ENCODE measurements at regions not wholly inside any gene's neighbourhood (a gene's known extent, or its start where the extent isn't known, plus 50 kb on each side); places are given as distances from the start of the nearest gene placed in this dataset.

DNA sequence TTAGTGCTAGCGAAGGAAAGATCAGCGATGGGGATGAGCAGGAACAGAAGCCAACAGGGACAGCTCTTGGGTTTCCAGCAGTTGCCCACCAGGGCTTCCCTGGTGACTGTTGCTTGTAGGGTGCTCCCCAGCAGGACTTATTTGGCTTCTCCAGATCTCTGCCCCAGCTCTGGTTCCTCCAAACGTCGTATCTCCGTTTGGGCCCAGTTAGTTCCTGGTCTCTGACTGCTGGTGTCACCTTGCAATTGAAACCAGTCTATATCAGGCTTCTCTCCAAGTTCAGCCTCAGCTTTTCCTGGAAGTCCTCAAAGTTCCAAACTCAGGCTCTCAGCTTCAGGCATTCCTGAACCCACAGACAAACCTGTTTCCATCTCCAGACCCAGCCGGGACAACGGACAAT lies 70.8 kb upstream of the NXT1 start:
- no peak for DNase-seq (ENCODE audit: low spot score)

DNA sequence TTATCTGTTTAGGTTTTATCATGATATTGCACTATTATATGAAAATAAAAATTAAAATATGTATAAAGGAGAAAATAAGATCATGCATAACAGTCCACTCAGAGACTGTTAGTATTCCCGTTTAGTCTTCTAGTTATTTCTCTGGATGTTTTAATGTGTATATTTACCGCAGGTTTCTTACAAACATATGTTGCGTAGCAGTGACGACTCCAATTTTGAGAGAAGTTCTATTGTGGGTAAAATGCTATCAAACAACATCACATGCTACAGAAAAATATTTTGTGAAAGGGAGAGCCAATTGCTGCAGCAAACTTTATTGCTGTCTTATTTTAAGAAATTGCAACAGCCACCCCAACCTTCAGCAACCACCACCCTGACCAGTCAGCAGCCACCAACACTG lies 72.4 kb upstream of the NXT1 start:
- DNase-seq (ENCODE audit: low spot score), result no peak

DNA sequence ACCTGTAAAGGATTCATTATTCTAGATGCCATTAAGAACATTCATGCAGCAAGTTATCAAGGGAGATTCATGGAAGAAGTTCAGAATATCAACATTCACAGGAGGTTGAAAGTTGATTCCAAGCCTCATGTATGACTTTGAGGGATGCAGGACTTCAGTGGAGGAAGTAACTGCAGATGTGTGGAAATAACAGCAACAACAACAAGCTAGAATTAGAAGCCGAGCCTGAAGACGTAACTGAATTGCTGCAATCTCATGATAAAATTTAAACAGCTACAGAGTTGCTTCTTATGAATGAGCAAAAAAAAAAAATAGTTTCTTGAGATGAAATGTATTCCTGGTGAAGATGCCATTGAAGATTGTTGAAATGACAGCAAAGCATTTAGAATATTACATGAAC lies 73.3 kb upstream of the NXT1 start:
- DNase-seq (ENCODE audit: low spot score), result no peak

DNA sequence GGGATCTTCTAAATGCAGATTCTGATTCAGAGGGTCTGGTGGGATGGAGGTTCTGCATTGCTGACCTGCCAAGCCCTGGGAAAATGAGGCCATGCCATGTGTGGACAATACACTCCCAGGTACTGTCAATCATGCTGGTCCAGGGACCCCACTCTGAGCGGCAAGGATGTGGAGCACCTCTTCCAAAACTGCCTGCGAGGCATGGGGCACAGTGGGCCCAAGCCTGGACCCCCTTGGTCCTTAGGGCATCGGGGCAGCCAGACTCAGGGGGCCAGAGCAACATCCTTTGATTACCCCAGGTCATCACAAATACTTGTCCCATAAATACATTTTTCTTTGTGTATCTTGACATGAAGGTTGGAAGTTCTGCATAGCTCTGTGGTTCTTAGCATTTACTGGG lies 76.8 kb upstream of the NXT1 start:
- DNase-seq (ENCODE audit: low spot score), result no peak

DNA sequence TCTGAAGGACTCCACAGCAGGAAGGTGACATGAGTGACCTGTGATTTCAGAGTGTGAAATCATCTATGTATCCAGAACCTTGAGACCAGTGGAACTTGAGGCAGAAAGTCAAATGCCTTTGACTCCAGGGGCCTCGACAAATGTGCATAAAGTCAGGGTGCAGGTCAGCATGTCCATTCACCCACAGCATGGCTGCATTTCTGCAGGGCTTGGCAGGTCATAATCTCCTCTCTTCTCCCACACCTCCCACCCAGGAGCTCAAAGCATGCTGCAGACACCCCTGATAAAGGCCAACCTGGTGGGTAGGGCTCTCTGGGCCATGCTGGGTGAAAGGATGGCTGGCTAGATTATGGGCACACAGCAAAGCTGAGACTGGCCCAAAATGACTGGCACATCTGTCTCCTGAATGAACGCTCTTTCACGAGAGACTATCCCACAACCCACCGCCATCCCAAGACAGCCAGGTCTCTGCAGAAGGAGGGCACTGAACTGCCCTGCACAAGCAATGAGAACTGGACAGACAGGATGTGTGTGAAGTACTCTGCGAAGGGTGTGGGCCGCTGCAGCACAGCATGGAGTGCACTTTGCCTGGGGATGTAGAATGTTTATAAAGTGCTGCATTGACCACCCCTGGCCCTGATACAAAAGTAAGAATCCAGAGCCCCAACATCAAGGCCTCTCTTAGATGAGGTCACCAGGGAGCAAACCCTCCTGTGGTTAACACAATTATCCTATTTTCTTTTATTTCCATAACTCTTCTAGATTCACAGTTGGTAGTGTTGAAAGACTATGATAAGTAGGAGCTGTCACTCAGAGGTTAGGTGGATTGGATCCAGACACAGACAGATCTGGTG lies 78.2 kb upstream of the NXT1 start:
- DNase-seq (ENCODE audit: low spot score), result no peak

DNA sequence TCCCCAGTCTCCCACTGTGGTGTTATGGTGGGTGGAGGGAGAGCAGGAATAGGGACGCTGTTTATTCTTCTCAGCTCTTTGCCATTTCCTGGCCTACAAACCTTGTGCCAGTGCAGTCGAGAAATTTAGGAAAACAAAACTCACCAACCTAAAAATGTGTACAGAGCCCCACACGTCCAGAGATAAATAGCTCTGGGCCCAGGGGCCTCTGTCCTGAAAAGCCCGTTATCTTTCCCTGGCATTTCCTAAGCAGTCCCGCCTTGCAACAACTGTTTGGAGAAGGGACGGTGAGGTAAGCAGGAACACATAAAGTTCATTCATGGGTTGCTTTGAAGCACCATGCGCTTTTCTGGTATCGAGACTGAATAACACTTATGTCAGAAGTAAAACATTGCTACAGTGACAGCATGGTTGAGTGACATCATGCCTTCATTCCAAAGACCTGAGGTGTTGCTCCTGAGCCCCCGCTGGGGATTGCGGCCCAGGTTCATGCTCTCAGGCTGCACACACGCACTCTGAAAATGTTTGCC lies 80.1 kb upstream of the NXT1 start:
- DNase-seq (ENCODE audit: low spot score), result no peak

DNA sequence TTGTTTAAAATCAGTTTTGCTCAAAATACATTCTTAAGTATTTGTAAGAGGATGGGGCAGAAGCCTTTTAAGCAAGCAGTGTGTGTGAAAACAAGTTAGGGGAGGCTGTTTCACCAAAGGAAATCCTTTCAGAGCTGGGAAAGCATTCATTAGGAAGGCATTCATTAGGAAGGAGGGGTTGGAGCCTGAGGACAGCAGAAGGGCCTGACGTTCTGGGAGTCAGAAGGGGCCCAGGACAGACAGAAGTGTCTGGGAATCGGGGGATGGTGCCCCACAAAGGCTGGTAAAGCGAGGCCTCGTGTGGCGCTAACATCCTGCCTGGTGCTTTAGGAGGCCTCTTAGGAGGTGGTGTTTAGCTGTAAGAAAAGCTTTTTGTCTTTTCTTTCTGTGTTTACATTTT lies 80.6 kb upstream of the NXT1 start:
- DNase-seq (ENCODE audit: low spot score), result no peak

DNA sequence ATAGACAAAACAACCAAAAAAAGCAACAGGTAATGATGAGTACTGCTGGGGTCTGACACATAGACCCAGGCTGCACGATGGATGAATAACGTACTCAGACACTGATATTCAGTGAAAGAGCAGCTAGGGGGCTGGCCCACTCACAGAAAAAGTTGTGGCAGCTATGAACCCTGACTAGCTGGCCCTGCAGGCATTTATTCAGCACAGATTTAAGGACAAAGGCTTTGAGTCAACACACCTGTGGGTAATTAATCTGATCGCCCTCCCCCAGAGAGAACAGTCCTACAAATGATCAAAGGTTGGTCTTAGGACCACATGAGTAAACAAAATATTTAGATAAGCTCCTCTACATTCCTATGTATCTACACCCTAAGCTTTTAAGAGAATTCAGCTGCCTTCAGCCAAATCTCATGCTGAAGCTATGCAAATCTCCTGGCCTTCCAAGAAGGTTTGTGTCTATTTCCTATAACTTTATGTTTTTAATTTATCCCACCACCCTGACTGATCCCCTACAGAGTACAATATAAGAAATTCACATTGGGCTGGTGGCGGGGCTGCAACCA lies 81.7 kb upstream of the NXT1 start:
- DNase-seq (ENCODE audit: low spot score), result no peak

DNA sequence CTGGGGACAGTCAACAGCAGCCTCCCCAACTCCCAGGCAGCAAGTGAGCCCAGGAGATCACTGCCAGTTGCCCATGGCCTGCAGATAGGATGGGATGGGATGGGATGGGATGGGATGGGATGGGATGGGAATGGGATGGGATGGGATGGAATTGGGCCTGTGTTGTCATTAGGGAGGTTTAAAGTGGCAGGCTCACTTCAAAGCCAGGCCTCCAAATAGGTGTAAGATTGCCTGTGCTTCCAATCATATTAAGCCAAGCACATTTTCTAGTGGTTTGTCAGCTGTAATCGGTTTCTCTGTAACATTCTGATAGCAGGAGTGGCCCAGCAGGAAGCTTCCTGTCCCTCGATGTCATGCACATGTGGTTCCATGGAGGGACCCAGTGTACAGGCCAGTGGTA lies 82.7 kb upstream of the NXT1 start:
- no peak for DNase-seq (ENCODE audit: low spot score)

DNA sequence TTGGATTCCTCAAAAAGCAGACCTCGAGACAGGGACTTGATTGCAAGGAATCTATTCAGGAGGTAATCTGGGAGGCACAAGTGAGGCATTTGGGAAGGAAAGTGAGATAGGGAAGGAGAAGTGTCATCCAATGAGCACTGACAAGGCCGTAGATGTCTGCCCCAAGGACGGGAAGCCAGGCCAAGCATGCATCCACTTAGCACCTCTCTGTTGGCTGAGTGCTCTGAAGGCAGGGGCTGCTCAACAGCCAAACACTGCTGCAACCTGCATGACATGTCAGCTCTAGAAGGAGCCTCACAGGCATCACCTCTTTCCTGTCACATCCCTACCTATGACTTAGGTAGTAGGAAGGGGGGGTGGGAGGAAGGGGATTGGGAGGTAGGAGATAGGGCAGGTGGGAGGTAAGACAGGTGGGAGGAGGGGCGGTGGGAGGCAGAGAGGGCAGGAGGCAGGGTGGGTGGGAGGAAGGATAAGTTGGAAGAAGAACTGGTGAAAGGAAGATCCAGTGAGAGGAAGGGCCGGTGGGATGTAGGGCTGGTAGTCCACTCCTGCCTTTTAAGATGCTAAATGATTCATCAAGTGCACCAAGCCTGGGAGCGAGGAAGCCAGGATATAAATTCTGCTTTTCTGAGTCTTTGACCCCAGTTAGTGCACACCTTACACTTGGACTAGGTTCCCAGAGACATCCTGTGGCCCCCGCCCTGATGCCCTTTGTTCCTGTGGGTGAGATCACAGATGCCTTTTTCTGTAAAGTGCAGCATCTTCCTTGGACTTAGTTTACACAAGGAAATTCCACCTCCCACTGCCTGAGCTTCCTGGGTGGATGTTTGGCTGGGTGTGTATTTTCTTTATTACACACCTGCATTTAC lies 83.8 kb upstream of the NXT1 start:
- DNase-seq (ENCODE audit: low spot score), result no peak

DNA sequence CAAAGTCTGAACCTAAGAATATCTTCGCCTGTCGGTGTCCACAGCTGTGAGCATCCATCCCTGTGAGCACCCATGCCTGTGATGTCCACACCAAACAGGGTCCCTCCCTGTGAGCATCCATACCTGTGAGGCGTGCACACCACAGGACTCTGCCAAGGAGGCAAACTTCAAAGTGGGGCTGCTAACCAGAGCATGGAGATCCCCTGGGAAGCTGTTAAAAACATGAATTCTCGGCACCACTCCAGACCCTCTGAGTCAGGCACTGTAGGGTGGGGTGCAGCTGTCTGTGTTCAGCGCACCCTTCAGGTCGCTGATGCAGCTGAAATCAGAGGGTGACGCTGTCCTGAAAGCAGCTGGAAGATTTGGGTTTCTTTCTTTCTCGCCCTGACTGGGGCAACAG lies 85.4 kb upstream of the NXT1 start:
- DNase-seq (ENCODE audit: low spot score), result no peak

DNA sequence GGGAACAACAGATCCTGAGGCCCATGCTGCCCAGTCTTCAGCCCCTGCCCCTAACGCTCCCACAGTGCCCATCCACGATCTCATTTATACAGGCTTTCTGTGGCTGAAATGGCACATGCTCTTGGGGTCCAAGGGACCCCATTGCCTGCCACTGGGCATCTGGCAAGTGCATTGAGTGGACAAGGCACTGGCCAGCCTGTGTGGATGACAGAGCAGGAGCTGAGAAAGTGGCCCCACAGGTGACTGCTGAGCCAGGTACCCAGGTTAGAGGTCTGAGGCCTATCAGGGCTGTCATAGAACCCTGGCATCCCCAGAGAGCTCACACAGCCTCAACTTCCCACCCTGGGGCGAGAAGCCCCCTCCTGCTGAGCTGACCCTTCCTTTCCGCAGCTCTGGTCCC lies 86.0 kb upstream of the NXT1 start:
- no peak for DNase-seq (ENCODE audit: low spot score)

DNA sequence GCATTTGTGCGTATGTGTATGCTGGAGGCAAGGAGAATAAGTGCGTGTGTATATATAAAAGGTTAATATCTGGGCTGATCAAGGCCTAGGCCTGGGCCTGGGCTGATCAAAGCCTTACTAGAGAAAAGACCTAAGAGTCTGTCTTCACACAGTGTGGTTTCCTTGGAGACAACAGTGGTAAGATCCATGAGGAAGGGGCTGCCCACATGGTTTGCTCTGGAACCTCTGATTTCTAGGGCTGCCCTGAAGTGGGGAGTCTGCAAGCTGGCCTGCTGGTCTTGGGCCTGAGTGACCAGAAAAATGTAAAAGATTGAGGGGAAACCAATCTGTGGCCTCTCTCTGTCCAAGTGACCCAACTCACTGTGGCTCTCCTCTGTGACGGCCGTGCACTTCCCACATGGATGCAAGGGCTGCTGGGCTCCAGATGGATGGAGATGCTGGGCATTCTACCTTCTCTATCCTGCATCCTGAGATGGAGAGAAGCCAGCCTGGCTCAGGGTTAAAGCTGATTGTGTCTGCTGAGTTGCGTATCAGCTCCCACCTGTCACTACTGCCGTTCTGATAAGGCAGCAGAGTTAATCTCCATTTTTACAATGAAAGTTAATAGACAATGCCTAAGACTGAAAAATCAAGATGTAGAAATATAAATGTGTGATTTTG lies 90.3 kb upstream of the NXT1 start:
- no peak for DNase-seq (ENCODE audit: low spot score)

DNA sequence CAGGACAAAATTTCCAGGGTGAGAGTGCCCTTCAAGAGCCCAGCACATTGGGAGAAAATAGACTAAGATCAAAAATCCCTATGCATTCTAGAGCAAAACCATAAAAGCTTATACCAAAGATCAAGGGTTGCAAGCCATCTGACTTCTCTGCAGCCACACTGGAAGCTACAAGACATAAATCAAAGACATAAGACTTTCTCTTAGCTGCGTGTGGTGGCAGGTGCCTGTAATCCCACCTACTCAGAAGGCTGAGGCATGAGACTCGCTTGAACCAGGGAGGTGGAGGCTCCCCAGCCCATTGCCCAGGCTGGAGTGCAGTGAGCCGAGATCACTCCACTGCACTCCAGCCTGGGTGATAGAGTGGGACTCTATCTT lies 91.9 kb upstream of the NXT1 start:
- DNase-seq (ENCODE audit: low spot score), result no peak

DNA sequence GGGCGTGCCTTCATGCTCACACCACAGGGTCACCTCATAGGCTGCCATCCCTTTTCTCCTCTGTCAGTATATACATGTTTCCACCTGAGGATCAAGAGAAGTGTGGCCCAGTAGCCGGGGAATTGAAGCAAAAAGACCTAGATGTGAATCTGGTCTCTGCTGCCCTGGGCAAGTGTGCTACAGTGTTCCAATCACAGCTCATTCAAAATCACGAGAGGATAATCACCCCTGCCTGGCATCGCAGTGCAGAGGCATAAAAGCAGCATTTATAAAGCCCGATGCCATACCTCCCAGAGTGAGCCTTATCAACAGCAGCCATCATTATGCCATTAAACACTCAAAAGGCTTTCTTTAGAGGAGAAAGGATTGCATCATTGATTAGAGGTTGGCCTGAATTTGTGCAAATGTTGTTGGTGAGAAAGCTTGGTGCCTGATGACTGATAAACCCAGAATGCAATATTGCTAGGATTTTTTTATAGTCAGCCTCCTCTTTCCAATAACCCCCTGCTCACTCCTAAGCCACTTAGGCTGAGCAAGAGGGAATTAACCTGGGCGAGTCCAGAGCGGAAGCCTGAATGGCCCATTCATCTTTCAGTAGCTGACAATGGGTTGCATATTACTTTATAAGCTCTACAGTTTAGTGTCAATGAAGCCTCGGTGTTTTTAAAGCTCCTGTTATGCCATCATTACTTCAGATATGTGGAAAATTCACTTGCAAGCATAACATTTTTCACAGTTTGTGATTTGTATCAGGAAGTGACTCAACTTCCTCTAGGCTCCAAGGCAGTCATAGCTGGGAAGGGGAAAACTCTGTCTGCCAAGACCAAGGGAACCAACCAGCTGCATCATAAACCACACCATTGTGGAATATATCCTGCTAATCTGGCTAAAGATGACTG lies 92.5 kb upstream of the NXT1 start:
- no peak for DNase-seq (ENCODE audit: low spot score)

DNA sequence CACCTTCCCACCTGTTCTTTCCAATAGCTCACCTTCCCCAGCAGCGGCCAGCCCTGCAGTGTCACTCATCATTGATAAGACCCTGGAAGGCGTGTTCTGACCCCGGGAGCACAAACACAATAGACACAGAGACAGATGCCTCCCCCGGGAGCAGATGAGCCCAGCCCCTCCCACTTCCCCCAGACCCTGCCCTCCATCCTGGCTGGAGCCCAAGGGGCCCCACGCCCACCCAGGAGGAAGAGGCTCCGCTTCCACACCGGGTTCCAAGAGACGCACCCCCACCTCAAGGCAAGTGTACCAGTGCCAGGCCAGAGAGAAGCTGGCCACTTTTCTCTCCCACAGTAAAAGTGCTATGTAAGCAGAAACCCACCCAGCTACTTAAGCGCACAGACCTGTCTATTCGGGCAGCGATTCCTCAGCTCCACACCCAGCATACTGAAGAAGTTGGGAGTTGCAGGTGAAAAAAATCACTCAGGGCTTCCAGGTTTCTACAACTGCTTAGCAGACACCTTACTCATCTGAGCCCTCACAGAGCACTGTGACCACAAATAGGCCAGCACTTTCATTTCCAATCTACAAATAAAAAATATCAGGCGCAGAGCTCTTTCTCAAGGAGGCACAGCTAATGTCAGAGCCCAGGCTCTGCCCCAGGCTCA lies 93.4 kb upstream of the NXT1 start:
- no peak for DNase-seq (ENCODE audit: low spot score)

DNA sequence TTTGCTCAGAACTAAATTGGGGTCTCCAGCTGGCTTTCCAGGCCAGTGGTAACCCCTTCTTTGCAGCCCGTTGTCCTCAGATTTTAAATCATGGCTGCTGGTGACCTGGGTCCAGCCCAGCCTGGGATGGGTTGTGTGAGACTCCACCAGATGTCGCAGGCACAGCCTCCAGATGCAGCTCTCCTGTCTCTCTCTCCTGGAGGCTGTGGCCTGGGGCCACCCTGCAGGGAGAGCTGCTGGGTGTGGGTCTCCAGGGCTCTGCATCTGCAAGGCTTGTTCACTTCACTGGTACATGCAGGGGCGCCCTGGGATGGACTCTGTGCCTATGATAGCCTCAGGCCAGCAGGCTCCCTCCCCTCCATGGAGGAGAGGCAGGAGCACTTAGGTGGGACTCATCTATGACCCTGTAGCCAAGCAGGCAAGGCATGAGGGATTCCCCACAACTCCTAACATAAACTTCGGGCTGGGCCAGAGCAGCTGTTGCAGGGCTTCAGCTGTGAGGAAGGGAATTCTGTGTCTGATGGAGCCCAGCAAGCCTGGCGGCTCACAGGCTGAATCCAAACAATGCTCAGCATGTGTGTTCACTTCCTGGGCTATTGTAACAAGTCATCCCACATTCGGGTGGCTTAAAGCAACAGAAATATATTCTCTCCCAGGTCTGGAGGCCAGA lies 94.7 kb upstream of the NXT1 start:
- DNase-seq (ENCODE audit: low spot score), result no peak

DNA sequence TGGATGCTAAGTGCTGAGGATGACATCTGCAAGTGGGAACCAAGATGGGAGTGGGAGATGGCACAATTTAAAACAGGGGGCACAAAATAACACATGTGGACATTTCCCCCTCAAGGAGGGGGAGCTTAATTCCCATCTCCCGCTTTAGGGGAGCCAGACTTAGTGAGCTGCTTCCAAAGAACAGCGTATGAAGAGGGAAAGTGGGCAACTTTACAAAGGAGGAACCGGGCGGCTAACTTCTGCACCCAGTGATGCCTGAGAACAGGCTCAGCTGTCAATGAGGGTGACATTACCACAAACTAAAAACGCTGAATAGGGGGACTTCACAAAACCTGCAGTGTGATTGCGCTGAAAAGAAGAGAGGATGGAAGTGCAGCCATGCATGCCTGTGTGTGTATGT lies 95.5 kb upstream of the NXT1 start:
- DNase-seq (ENCODE audit: low spot score), result no peak

DNA sequence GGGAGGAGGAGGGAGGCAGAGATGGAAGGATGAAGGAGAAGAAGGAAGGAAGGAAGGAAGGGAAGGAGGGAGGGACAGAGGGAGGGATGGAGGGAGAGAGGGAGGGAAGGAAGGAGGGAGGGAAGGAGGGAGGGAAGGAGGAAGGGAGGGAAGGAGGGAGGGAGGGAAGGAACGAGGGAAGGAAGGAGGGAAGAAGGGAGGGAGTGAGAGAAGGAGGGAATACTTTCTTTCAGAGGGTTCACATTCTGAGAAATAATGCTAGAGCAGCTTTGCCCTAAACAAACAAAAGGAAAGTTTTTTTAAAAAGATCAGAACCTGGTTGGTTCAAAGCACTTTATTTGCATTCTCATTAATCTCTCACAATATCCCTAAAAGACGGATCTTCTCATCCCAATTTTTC lies 96.1 kb upstream of the NXT1 start:
- no peak for DNase-seq (ENCODE audit: low spot score)

DNA sequence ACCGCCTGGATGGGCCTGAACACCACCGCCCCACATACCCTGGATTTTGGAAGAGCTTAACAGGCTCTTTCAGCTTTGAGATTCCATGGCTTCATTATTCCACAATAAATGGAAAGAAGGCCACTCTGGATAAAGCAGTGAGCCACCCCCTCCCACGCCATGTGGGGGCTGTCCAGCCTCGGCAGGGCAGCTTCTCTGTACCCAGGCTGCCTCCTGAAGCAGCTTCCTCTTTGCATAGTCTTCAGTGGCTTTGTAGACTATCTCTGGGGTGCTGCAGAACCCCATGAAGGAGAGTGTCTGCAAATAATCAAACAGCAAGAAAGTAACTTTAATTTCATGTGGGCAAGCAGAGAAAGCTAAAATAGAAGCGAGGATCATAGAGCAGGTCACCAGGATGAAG lies 96.6 kb upstream of the NXT1 start:
- no peak for DNase-seq (ENCODE audit: low spot score)
